ENCODE measurements at regions not wholly inside any gene's neighbourhood (a gene's known extent, or its start where the extent isn't known, plus 50 kb on each side); places are given as distances from the start of the nearest gene placed in this dataset.
A peak's percentile ranks its signal among the peaks of the same experiment; 100 is the strongest.
"Not testable (repeated sequence)": the region's sequence is repeated elsewhere in the genome, so short reads cannot be mapped to it uniquely, and the experiment has no call there.

GRCh38 chr13:59276436-59276835, 887.3 kb downstream of the DIAPH3 start:
- no peak for DNase-seq (ENCODE audit: low read depth in 4 of 4, low spot score in 1 of 4)

- no peak for DNase-seq (ENCODE audit: low read depth in 4 of 4, low spot score in 1 of 4)
These were observed 886.6 kb downstream of the DIAPH3 start for GRCh38 chr13:59277106-59277505.

- no peak for DNase-seq (ENCODE audit: low read depth in 4 of 4, low spot score in 1 of 4)
These were observed 884.7 kb downstream of the DIAPH3 start for GRCh38 chr13:59279028-59279427.

- DNase-seq (ENCODE audit: low read depth in 4 of 4, low spot score in 1 of 4), result no peak
These were observed 884.2 kb downstream of the DIAPH3 start for GRCh38 chr13:59279576-59279975.

- no peak for DNase-seq (ENCODE audit: low read depth in 4 of 4, low spot score in 1 of 4)
These were observed 883.4 kb downstream of the DIAPH3 start for GRCh38 chr13:59280297-59280696.

GRCh38 chr13:59281453-59281852, 882.3 kb downstream of the DIAPH3 start:
- no peak for DNase-seq (ENCODE audit: low read depth in 4 of 4, low spot score in 1 of 4)

GRCh38 chr13:59292240-59292639, 871.5 kb downstream of the DIAPH3 start:
- DNase-seq (ENCODE audit: low read depth in 4 of 4, low spot score in 1 of 4), result not testable (repeated sequence)

GRCh38 chr13:59299584-59299983, 864.1 kb downstream of the DIAPH3 start:
- no peak for DNase-seq (ENCODE audit: low read depth in 4 of 4, low spot score in 1 of 4)

- no peak for DNase-seq (ENCODE audit: low read depth in 4 of 4, low spot score in 1 of 4)
These were observed 863.2 kb downstream of the DIAPH3 start for GRCh38 chr13:59300355-59301173.

- no peak for DNase-seq (ENCODE audit: low read depth in 4 of 4, low spot score in 1 of 4)
These were observed 862.6 kb downstream of the DIAPH3 start for GRCh38 chr13:59301174-59301567.

GRCh38 chr13:59303433-59303832, 860.3 kb downstream of the DIAPH3 start:
- DNase-seq (ENCODE audit: low read depth in 4 of 4, low spot score in 1 of 4), result no peak

- no peak for DNase-seq (ENCODE audit: low read depth in 4 of 4, low spot score in 1 of 4)
These were observed 859.1 kb downstream of the DIAPH3 start for GRCh38 chr13:59304596-59304995.

GRCh38 chr13:59305896-59306295, 857.8 kb downstream of the DIAPH3 start:
- DNase-seq (ENCODE audit: low read depth in 4 of 4, low spot score in 1 of 4), result no peak

GRCh38 chr13:59312776-59313175, 851.0 kb downstream of the DIAPH3 start:
- DNase-seq (ENCODE audit: low read depth in 4 of 4, low spot score in 1 of 4), result no peak

GRCh38 chr13:59318320-59318930, 845.3 kb downstream of the DIAPH3 start:
- DNase-seq (ENCODE audit: low read depth in 4 of 4, low spot score in 1 of 4), result peak; percentile 18 to 41 (median 33)

GRCh38 chr13:59319276-59319675, 844.5 kb downstream of the DIAPH3 start:
- no peak for DNase-seq (ENCODE audit: low read depth in 4 of 4, low spot score in 1 of 4)

GRCh38 chr13:59320021-59320420, 843.7 kb downstream of the DIAPH3 start:
- DNase-seq (ENCODE audit: low read depth in 4 of 4, low spot score in 1 of 4), result no peak

GRCh38 chr13:59324401-59324800, 839.3 kb downstream of the DIAPH3 start:
- DNase-seq (ENCODE audit: low read depth in 4 of 4, low spot score in 1 of 4), result not testable (repeated sequence)

GRCh38 chr13:59326717-59327116, 837.0 kb downstream of the DIAPH3 start:
- no peak for DNase-seq (ENCODE audit: low read depth in 4 of 4, low spot score in 1 of 4)

GRCh38 chr13:59330764-59331163, 833.0 kb downstream of the DIAPH3 start:
- no peak for DNase-seq (ENCODE audit: low read depth in 4 of 4, low spot score in 1 of 4)

GRCh38 chr13:59332966-59333365, 830.8 kb downstream of the DIAPH3 start:
- no peak for DNase-seq (ENCODE audit: low read depth in 4 of 4, low spot score in 1 of 4)

- DNase-seq (ENCODE audit: low read depth in 4 of 4, low spot score in 1 of 4), result no peak
These were observed 826.7 kb downstream of the DIAPH3 start for GRCh38 chr13:59337070-59337469.

- DNase-seq (ENCODE audit: low read depth in 4 of 4, low spot score in 1 of 4), result no peak
These were observed 823.6 kb downstream of the DIAPH3 start for GRCh38 chr13:59340151-59340550.
